GM19238 (cell line): ENCODE measurements at regions not wholly inside any gene's neighbourhood (a gene's known extent, or its start where the extent isn't known, plus 50 kb on each side); places are given as distances from the start of the nearest gene placed in this dataset.

ENCODE experiments used
- DNase-seq: peaks from one replicate; pipeline ENCODE4 v3.0.0; 2011; ENCODE audit warnings: low spot score; ENCODE audit not compliant: insufficient read length

DNA sequence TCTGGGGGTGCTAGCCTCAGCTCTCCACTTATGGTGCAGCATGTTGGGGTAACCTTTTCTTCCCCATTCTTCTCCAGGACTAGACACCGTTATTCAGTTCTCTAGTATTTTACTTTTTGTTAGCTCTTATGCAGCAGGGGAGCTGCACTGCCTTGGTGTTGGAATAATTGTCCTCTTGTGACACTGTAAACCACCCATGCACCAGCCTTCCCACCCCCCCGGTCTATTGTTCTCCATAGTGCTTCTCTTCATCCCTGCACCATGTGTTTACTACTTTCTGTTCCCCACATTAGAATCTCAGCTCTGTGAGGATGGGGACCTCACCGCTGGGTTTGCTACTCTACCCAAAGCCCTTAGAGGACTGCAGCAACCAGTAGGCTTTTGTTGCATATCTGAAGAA lies 230.7 kb downstream of the RPS24 start:
- no peak for DNase-seq

DNA sequence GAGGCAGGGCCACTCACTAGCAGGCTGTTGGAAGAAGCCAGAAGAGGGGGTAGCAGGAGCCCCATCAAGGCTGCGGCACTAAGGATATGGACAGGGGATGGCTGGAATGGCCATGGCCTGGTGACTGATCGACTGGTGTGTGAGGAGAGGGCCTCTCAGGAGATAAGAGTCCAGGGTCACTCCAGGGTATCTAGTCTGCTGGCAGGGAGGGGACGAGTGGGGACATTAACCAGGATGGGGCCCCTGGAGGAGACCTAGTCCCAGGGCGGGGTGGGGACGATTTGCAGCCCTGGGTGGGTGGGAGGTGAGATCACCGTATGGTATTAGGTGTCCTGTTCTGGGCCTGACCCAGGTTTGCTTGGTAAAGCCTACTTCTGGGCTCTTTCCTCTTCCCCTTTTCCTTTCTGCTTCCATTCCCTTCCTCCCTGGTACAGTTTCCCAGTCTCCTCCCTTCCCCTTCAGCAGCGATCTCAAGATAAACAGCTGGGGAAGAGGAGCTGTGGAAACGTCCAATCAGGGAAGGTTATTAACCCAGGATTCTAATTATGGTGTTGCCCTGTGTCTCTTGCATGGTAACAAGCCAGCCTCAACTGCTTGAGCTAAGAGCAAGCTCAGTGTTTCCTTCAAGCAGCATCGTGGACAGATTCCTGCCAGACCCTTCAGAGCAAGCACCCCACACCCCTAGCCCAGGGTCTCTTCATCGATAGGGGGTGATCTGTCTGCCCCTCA lies 233.2 kb downstream of the RPS24 start:
- DNase-seq: no peak

DNA sequence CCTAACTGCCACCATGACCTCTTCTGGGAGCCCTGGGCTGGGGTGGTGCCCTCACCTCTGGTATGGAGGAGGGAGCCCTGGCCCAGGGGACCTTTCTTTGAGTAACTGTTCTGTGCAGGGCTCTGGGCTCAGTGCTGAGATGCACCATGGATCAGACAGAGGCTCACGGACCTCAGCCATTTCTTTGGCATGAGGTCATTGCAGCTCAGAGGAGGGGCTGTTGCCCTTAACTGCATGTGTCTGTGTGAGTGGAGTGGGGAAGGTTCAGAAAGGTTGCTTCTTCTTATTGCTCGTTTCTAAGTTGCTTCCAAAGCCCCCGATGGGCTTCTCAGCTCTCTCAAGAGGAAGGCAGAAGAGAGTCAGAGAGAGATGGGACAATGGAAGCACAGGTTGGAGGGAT lies 233.9 kb downstream of the RPS24 start:
- no peak for DNase-seq

DNA sequence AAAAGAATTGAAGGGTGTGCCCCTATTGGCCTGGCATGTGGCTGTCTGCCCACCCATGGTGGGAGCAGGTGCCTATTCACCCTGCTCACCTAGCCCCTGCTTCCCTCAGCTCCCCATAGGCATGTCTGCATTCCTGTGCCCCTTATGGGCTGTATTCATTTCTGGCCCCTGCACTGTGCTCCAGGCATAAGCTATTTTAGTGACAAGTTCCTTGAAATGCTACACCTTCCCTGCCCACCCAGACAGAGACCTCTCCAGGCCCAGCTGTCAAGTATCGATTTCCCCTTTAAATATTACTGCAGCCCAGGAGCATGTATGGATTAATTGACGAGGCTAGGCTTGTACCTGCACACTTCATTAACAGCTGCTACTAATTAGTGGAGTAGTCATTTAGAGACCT lies 235.4 kb downstream of the RPS24 start:
- DNase-seq: no peak

DNA sequence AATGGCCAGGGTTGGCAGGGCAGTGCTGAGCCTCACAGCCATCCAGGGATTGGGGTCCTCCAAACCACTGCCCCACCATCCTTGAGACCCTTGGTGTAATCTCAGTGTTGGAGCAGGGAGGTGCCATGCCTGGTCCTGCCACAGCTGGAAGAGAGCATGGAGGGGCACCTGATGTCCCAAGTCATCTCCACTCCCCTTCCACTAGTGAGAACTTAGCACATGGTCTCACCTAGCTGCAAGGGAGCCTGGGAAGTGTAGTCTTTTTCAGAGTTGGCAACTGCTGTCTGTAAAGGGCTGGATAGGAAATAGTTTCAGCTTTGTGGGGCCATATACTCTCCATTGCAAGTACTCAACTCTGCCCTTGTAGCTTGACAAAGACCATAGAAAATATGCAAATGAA lies 238.7 kb downstream of the RPS24 start:
- DNase-seq: no peak

DNA sequence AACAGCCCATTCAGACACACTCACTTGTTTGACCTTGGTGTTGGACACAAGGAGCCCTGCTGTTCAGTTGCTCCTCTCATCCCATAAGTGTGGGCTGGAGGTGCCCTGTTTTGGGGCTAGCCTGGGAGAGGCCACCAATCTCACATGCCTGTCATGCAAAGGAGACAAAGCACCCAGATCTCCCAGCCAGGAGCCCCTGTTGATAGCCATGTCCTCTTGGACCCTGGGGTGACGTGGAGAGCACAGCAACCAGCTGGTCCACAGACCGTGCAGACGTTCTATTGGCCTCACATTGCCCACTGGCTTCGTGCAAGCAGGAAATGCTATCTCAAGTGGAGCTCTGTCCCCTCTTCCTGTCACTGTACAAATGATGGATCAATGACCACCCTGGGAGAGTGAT lies 240.8 kb downstream of the RPS24 start:
- DNase-seq: no peak

DNA sequence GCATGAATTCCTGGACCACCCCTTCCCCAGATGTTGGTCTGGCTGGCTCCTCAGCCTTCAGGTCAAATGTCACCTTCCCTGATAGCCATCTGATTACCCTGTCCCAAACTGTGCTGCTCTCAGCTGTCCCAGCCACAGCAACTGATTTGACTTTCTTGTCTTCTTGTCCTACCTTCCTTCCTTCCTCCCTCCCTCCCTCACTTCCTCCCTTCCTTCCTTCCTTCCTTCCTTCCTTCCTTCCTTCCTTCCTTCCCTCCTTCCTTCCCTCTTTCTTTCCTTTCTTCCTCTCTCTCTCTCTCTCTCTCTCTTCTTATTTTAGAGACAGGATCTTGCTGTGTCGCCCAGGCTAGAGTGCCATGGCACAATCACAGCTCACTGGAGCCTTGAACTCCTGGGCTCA lies 242.5 kb downstream of the RPS24 start:
- no peak for DNase-seq

DNA sequence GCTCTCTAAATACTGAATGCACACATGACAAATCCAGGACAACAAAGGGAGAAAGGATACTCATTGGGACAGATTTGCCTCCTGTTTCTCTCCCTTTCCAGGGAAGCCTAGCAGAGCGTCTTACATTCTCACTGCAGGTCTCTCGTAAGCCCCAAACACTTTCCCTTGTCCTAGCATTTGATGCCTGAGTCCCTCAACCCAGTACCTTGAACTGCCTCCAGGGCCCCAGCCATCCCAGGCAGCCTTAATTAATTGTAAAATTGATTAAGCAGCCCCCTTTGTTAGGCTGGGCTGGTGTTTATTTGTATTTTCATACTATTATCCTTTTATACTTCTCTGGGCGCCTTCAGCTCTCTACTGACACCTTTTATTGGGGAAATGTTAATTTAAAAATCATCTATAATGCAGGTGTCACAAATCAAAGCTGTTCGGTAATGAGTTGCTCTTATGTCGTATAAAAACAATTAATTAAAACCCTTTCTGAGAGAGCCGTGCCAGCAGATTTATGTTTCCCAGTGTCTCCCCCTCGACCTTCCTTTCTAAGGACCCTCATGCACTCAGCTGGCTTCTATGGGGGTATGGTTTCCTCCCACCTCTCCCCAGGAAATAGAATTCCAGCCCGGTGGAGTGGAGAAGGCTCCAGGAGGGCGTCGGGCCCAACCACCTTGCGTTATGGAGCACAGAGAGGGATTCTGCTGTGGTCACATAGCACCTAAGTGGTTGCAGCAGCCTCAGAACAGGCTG lies 243.8 kb downstream of the RPS24 start:
- DNase-seq: no peak

DNA sequence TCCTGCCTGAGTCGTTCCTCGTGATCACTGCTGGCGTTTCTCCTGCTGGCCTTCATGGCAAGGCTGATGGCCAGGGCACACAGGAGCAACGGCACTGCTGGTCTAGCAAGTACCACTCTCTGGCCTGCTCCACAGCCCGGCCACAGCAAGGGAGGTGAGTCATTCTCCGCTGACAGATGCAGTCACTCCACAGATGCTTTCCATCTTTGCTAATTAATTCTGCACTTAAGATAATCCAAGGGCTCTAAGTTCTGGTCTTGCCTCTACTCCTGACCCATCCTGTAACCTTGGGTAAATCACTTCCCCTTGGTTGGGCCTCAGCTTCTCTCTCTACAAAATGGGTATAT lies 244.4 kb downstream of the RPS24 start:
- no peak for DNase-seq

DNA sequence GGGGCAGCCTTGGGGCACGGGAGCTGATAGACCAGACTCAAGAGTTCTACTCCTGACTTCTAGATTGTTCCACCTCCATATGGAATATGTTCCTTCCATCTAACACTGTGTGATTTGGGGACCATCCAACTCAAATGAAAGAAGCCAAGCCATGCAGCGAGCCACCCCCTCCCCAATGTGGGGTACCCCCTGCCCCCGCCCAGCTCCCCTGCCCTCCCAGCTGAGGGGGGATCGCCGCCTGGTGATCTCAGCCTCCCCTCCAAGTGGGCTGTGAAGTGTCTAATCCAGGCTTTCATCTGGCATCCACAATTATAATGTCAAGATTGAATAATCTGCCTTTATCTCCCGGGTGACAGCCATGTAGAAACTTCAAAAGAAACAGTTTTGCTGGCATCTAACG lies 246.1 kb downstream of the RPS24 start:
- DNase-seq: no peak

DNA sequence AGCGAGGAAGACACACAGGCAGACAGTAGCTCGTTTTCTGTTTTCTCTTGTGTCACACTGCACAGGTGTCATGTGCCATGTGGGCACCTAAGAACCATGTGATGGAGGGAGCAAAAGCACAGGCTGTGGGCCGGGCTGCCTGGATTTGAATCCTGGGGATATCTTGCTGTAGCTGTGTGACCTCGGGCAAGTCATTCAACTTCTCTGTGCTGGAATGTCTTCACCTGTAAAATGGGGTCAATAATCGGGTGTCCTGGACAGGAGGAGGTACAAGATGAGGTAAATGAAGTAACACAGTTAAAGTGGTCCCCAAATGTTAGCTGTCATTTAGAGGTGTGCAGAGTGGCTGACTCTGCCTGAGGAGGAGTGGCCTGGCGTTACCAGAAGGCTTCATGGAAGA lies 246.9 kb downstream of the RPS24 start:
- no peak for DNase-seq

DNA sequence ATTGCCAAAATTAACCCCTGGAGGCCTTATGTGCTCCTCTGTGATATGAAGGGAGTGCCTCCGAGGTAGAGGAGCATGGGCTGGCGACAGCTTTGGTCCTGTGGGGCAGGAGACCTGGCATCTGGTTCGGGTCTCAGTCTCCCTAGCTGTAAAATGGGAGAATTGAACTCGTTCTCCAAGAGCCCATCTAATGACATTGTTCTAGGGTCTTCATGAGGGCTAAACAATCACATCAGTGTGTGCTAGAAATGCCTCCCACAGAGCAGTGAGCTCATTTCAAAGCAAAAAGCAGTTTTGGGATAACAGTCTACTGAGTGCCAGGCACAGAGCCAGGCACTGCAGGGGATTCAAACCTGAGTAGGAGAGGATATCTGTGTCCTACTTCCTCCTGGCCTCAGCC lies 248.0 kb downstream of the RPS24 start:
- DNase-seq: no peak

DNA sequence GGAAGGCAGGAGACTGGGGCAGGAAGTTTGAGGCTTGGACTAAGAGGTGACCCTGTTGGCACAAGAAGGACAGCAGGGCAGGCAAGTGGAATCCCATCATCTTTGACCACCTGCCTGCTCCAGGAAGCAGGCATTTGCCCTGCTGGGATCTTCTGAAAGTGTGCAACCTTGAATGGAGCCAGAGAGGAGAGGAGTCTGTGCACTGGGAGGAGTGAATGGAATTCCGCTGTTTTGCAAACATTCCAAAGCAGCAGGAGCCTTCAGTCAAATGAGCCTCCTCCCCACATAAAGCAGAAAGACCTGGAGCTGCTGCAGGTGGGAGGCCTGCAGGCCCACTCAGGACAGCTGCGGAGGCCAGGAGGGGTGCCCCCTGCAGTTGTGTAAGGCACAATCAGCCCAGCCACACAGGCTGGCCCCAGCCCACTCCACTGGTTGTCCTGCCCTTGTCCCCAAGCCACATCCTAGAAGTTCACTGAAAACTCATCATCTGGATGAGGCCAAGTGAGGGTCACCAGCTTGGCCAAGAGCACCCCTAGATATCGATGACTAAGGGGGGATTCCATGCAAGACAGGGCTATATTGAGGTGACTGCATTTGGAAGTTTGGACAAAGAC lies 249.5 kb downstream of the RPS24 start:
- no peak for DNase-seq

DNA sequence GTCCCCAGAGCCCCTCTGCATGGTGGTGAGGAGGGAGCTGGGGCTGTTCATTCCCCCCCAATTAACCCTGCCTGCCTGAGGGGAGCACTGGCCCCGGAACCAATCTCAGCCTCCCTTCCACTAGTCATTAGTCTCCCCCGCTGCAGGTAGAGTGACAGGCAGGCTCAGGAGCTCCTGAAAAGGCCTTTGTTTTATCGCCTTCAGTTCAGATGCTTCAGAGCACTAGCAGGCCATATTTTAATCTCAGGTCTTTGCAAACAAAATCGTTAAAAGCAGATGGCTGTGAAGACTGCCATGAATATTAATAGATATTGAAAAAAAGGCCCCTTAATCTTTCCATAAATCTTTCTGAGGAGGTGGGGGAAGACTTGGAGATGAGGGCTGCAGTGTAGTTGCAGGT lies 250.7 kb downstream of the RPS24 start:
- DNase-seq: no peak

DNA sequence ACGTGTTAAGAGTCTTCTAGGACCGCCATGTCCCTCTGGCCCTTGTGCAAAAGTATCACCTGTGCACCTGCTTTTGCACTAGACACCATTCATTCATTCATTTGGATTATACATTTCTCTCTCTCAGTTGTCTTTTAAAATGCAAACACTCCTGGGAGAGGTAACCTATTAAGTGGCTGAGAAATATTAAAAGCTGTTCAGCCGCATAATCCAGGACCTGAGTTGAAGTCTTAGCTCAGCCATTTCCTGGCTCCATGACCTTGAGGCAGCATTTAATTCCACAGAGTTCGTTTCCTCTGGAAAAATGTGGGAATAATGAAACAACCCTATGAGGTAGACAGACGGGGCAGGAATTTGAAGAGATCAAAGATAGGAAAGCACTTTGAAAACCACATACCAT lies 251.6 kb downstream of the RPS24 start:
- no peak for DNase-seq

DNA sequence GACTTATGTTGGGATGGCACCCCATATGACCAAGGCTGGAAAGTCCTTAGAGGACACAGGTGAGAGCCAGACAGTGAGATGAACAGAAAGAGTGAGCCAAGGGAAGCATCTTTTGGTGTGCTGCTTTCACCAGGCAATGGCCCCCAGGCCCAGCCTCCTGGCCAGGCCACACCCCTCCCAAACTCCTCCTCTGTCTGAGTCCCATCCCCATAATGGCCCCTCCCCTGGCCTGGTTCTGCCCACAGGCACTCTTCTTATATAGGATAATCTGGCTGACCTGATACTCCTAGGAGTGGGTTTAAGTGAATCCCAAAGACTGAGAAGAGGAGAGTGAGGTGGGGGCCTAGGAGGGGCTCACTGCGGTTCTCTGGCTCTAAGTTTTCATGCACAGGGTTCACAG lies 252.5 kb downstream of the RPS24 start:
- no peak for DNase-seq

DNA sequence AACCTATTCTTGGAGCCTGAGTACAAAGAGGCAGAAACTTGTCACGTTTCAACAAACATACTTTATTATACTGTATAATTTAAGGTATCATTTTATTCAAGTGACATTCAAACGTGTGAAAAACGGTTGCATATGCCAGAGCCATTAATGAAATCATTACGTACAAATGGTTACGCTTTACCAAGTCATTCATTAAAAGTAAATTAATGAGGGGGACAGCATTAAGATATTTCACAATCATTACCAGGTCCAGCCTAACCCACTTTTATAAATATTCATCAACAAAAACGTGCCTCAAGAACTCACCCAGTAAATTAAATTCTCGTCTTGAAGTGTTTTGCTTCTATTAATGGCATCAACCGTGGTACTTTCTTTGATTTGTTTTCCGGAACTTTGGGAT lies 253.0 kb downstream of the RPS24 start:
- no peak for DNase-seq

DNA sequence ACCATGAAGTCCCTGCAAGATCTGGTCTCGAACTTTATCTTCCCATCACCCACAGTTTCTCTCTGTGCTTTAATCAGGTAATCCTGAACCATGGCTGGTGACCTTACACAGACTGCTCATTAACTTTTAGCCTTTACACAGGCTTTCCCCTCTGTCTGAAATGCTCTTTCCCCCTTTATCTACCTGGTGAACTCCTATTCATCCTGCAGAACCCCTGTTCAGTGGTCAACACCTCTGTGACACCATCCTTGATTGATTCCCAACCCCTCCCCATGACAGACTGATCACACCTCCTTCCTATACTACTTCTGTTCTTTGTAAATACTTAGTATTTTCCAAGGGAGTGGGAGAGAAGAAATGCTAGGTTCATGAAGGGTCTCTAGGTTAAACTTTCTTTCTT lies 254.0 kb downstream of the RPS24 start:
- DNase-seq: no peak

DNA sequence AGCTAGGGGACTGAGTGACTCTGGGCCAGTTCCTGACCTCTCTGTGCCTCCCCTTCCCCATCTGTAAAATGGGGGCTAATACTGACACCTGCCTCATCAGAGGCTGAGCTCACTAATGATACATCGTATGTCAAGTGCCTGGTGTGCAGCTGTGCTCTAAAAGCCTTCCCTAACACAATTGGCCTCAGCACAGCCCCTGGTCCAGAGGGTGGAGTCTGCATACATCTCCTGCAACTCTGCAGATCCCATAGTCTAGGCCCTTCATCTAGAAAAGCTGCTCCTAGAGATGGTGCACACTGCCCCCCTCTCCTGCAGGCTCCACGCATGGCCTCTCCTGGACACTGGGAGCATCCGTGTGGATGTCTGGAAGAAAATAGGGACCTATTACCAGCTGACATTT lies 255.0 kb downstream of the RPS24 start:
- no peak for DNase-seq

DNA sequence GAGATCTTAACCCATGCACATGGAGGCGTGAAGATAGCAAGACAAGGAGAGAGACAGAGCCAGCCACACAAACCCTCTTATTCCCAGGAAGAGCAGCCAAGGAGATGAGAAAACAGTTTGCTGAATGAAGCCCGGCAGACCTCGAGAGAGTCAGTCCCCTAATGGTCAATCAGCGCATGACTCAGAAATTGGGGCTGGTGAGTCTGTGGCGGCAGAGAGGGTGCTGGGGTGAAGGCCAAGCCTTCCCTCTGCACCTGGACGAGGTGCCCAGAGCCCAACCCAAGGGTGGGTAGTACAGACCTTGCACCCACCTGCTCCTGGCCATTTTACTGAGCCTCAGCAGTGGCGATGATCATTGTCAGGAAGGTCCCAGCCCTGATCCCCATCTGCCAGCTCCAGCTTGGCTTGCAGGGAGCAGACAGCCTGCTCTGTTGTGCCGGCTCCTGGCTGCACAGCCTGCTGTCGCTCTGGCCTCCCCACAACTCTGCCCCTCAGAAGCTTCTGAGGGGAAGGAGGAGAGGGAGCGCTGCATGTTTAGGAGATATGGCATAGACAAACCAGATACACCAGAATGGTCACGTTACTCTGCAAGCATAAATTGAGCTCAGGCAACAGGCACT lies 256.6 kb downstream of the RPS24 start:
- DNase-seq: no peak

DNA sequence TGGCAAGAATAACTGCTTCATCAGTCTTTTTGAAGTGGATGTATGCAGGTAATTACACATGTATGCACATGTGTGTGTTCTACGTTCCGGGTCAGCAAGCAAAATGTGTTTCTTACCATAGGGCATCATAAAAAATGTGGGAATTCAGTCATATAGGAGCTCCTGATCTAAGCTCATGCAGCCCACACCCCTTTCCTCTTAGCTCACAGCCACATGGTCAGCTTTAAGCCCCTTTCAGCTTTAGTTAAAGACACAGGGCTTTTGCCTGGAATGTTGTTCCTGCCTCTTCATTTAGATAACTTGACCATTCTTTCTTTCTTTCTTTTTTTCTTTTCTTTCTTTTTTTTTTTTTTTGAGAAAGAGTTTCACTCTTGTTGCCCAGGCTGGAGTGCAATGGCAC lies 258.1 kb downstream of the RPS24 start:
- DNase-seq: no peak

DNA sequence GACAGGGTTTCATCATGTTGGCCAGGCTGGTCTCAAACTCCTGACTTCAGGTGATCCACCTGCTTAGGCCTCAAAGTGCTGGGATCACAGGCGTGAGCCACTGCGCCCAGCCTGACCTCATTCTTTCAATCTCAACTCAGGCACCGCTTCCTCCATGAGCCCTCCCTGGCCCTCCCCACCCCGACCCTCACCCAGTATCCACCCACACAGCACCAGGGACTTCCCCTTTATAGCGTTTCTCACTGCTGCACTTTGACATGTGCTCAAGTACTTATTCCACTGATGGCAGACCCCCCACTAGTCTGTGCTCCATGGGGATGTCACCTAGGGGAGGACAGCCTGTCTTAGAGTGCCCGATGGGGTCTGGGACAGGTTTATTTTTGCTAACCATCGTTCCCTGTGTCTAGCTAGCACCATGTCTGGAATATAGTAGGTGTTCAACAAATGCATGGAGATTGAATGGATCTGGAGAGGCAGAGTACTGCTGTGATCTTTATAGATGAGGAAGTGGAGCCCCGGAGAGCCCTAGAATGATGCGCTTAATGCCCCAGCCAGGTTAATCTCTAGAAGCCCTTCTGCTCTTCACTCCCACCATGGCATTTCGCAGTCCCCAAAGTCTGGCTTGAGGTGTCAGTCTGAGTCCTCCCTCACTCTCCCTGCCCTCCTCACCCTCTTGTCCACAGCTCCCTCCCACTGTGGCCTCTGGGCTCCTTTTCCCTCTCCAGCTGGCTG lies 258.8 kb downstream of the RPS24 start:
- no peak for DNase-seq
